Epidermal melanocyte (primary cell): ENCODE measurements at regions not wholly inside any gene's neighbourhood (a gene's known extent, or its start where the extent isn't known, plus 50 kb on each side); places are given as distances from the start of the nearest gene placed in this dataset.
"Not testable (repeated sequence)": the region's sequence is repeated elsewhere in the genome, so short reads cannot be mapped to it uniquely, and the experiment has no call there.

Source experiments
- DNase-seq: peaks from one replicate; pipeline ENCODE4 v3.0.0; 2011; ENCODE audit warnings: low spot score; ENCODE audit not compliant: insufficient read length

GRCh38 chr2:56510610-56511009 is 326.8 kb downstream of the CCDC85A start:
- DNase-seq, result no peak

GRCh38 chr2:56515399-56515798 is 331.6 kb downstream of the CCDC85A start:
- no peak for DNase-seq

DNA sequence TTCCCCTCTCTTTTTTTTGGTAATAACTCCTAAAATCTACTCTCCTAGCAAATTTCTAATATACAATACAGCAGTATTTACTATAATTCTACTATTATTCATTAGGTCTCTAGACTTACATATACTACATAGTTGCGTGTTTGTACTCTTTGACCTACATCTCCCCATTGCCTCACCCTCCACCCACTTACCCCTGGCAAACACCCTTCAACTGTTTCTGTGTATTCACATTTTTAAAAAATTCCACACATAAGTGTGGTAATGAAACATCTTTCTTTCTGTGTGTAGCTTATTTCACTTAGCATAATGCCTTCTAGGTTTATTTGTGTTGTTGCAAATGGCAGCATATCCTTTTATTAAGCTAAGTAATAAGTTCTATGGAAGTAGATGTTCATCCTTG is 336.0 kb downstream of the CCDC85A start:
- DNase-seq, result no peak

GRCh38 chr2:56522605-56523089 is 338.9 kb downstream of the CCDC85A start:
- no peak for DNase-seq

DNA sequence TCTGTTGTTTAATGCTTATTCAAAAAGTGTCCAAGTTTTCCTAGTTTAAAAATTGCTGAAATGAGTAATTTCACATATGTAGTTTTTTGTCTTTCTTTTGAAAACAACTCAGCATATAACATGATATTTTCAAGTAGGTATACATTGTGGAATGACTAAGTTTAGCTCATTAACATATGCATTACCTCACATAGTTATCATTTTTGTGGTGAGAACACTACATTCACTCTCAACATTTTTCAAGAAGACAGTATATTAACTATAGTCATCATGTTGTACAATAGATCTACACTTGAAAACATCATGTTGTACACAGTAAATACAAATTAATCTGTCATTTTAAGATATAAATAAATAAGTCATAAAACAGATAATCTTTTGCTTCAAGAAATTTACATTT is 340.0 kb downstream of the CCDC85A start:
- DNase-seq, result no peak

DNA sequence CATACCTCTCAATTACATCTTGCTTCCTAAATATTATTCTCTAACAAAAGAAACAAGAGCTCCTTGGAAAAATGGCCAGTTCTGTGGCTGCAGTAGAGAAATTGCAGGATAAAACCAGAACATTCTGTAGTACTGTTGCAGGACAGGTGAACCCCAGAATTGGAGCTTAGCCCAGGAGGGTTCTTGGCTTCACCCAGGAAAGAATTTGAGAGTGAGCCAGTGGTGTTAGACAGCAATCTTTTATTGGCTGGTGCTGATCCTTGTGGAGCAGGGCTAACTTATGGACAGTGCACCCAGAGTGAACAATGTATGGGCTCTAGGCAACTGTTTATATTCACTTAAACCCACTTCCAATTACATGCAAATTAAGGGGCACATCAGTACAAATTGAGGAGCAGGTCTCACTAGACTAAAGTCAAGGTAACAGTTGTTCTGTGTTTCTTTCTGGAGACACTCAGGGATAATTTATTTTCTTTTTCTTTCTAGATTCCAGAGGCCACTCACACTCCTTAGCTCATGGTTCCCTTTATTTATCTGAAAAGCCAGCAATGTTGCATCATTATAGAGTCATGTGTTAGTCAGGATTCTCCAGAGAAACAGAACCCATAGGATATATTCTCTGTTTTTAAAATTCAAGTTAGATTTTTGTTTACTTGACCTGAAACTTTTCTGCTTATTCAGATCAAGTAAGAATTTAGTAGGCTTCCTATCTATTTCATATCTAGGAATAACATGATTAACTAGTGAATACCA is 348.1 kb downstream of the CCDC85A start:
- DNase-seq, result no peak

DNA sequence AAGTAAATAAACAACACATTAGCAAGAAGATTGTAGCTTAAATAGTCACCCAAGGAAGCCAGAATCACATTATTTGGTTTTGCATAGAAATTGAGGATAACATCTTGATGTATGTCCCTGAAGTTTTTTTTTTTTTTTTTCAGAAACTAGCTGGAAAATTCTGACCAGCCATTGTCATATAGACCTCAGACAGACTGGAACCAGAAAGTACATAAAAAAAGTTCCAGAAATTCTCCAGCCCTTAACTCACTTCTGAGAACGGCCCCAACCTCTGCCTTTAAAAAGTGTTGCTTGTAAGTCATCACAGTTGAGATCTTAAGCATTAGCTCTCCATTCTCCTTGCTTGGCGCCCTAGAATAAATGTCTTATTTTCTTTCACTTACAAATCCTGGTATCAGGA is 350.5 kb downstream of the CCDC85A start:
- no peak for DNase-seq

DNA sequence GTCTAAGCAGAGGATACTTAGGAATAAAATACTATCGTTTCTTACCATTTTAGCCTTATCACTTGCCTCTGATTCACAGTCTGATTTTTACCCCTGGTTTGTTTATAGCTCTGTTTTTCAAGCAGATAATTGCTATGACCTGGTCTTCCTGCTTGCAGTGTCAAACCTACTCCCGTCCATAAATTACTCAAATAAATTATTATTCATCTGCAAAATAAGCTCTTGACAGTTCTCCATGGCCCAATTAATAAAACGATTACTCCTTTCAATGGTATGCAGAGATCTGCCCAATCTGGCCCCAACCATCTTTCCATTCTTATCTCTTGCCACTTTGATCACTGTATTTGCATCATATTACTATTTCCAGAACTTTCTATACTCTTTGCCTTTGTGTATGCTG is 354.0 kb downstream of the CCDC85A start:
- no peak for DNase-seq

- DNase-seq, result no peak
Measured at GRCh38 chr2:56539618-56540017, 355.8 kb downstream of the CCDC85A start.

GRCh38 chr2:56540467-56540866 is 356.7 kb downstream of the CCDC85A start:
- no peak for DNase-seq

GRCh38 chr2:56540916-56541315 is 357.1 kb downstream of the CCDC85A start:
- no peak for DNase-seq

- DNase-seq, result no peak
Measured at GRCh38 chr2:56542213-56542612, 358.4 kb downstream of the CCDC85A start.

DNA sequence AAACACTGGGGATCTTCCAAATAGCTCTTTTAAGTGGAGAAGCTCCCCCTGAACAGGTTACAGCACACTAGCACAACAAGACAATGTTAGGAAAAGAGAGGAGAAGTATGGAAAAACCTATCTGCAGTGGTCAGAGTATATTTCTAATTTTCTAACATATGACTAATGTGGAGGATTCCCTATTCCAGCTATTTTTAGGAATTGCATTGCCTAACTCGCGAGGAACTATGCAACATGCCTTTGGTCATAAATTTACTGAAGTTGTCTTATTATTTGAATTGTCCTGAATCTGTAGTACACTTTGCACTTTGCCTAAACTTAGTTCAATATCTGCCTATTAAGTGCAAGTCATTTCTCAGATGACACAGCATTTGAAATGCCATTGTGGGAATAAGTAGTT is 381.4 kb downstream of the CCDC85A start:
- no peak for DNase-seq

DNA sequence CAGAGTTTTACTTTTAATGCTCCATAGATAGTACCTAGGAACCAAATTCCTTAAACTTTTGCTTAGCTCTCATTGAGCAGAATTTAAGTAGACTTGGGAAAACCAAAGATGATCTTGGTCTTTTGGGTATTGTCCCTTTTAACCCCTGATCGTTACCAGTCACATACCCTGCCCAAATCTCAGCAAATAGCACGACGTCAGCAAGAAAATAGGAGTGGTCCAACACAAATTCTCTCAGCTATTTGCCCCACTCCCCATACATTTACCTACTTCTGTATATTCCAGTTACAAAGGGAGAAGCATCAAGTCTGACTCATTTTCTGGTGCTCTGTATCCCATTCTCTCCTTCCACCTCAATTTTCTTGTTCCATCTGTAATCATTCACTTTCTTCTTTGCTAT is 387.3 kb downstream of the CCDC85A start:
- DNase-seq, result no peak

DNA sequence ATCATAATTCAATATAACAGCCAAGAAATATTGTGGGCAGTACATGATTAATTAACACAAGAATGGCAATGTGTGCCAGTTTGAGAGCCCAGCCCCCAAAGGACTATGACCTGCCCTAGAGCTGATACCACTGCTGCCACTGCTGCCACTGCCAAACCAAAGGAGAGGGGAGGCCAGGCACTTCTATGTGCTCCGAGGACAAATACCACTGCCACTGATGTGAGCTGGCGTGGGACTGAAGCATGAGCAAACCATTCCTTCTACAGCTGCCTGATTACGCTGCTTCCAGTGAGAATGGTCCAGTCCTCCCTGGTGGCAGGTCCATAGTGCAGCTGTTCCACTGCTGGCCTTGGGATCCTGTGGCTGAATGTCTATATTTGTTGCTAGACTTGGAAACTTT is 392.2 kb downstream of the CCDC85A start:
- DNase-seq, result no peak

GRCh38 chr2:56580242-56580641 is 396.5 kb downstream of the CCDC85A start:
- DNase-seq, result no peak

- no peak for DNase-seq
Measured at GRCh38 chr2:56582570-56582969, 398.8 kb downstream of the CCDC85A start.

DNA sequence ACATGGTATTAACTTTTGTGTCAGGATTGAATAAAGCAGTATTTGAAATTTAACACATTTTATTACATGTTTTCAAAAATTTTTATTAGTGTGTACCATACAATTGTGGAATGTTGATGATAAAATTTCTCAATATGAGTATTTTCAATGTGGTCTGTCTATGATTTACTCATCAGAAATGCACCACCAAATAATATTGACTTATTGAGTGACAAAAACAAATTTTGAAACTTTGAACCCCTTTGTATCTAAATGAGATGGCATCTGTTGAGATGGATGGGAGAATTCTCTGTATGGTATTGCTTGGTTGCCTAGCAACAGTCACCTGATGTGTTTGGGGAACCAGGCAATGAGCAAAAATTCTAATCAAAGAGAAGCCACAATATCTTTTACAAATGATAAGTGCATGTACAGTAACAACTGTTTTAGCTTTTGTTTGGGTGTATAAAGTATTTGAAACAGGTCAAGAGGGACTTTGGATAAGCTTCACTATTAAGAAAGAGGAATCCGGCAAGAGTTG is 400.1 kb downstream of the CCDC85A start:
- no peak for DNase-seq

DNA sequence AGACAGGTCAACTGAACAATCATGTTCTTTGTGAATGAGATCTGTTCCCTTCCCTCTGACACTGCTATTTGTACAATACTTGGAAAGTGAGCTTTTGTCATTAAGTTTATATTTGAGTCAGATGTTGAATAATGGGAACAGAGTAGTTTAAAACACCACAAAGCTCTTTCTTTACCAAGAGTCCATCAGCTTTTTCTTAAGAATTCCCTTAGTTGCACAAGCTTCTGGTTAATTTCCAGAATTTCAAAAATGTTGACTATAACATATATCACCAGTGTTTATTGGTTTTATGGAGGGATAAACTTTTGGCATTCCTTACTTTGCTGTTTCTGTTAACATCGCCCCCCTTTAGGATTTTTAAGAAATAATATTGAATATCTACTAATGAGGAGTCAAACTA is 403.7 kb downstream of the CCDC85A start:
- DNase-seq, result no peak

- DNase-seq, result no peak
Measured at GRCh38 chr2:56589194-56589593, 405.4 kb downstream of the CCDC85A start.

DNA sequence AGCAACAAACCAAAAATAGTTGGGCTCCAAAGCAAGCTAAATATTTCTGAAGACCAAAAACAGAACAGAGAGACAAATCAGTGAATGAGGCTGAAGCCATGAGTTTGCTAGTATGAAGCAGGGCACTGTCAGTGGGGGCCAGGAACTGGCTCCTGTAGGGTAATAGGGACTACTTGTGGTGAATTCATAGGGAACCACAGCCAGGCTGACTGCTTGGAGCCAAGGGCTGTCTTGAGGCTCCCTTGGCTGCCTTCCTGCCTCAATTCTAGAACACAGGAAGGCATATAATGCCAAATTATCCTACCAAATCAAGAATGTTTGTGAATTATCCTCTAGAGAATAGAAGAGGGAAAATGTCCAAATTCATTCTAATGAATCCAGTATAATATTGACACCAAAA is 406.0 kb downstream of the CCDC85A start:
- DNase-seq, result no peak

- DNase-seq, result no peak
Measured at GRCh38 chr2:56590611-56591010, 406.8 kb downstream of the CCDC85A start.

- DNase-seq, result not testable (repeated sequence)
Measured at GRCh38 chr2:56606086-56606485, 422.3 kb downstream of the CCDC85A start.
